ENCODE measurements at regions not wholly inside any gene's neighbourhood (a gene's known extent, or its start where the extent isn't known, plus 50 kb on each side); places are given as distances from the start of the nearest gene placed in this dataset.

- dilution Hi-C loops (cut with HindIII; ENCODE audit: low sequenced_read_pairs, unreplicated experiment), result no loop called here
- Histone ChIP-seq H3K79me1 (ENCODE audit: low read depth in 1 of 2, low read length in 2 of 2) (no peaks in the 10 kb centered on the region), H3K27me3 (ENCODE audit: control insufficient read depth, insufficient read depth, low read length) (peaks cover 19% of the 10 kb centered on the region), H2AFZ (replicated peaks; ENCODE audit: low read length, poor library complexity) (no peak overlapping the region), H3K4me2 (ENCODE audit: low read depth, low read length) (no peak overlapping the region), H3K4me3 (ENCODE audit: insufficient read depth, low read depth, low read length) (no peak overlapping the region), H3K9ac (ENCODE audit: low read depth, low read length) (no peak overlapping the region), H3K56ac (ENCODE audit: extremely low read depth, insufficient read depth, low read length) (no peak overlapping the region), H3K14ac (replicated peaks; ENCODE audit: low read depth, low read length) (no peak overlapping the region), H2BK15ac (ENCODE audit: low read depth, low read length) (no peak overlapping the region), H3K9me3 (ENCODE audit: control insufficient read depth, insufficient read depth, low read length) (no peaks in the 10 kb centered on the region), H3K18ac (ENCODE audit: low read depth, low read length) (no peak overlapping the region), H3K4me1 (ENCODE audit: control insufficient read depth, insufficient read depth, low read length) (peaks cover 5% of the 10 kb centered on the region; the same call in 1 of the 2 replicates), H2BK120ac (ENCODE audit: low read depth, low read length) (no peak overlapping the region), H2AK5ac (ENCODE audit: low read depth, low read length) (no peak overlapping the region), H3K36me3 (ENCODE audit: control insufficient read depth, insufficient read depth, low read length) (no peaks in the 10 kb centered on the region), H4K8ac (ENCODE audit: low read depth in 2 of 2, low read length in 2 of 2) (no peak overlapping the region), H4K20me1 (ENCODE audit: insufficient read depth, low read length) (no peaks in the 10 kb centered on the region), H3K9me1 (ENCODE audit: insufficient read depth, low read length) (peaks cover 10% of the 10 kb centered on the region; the same call in 1 of the 2 replicates), H2BK5ac (ENCODE audit: low read depth, low read length, poor library complexity, severe bottlenecking) (no peak overlapping the region), H3K27ac (ENCODE audit: insufficient read depth, low read length) (no peak overlapping the region), H2BK20ac (ENCODE audit: low read depth, low read length) (no peak overlapping the region), H3K4ac (ENCODE audit: low read depth, low read length) (no peak overlapping the region), H3K23ac (ENCODE audit: low read depth, low read length) (no peak overlapping the region), H2AK9ac (replicated peaks; ENCODE audit: low read depth, low read length, poor library complexity) (no peak overlapping the region), H4K5ac (ENCODE audit: low read depth, low read length) (no peak overlapping the region), H4K91ac (ENCODE audit: insufficient read depth, low read depth, low read length) (no peak overlapping the region)
- intact Hi-C loops (cut with micrococcal nuclease), result loop anchor here (10.0 kb wide), 1 partner anchor 189 kb away; no protein-coding TSS in a partner anchor
- ChIA-PET CTCF (interaction anchor here (0.6 kb wide), 1 partner anchor 12 kb away, joined by 4 read pairs; no protein-coding TSS in a partner anchor), POLR2A (ENCODE audit: unreplicated experiment) (no interaction called here)
- DNase-seq (no peak), ATAC-seq (ENCODE audit: low read depth) (no peak)
- no CpG with 5 or more reads among the region's 8 CpGs for WGBS, 2 experiments (ENCODE audit: extremely low coverage in 2 of 2, insufficient read length in 1 of 2)
- no TSS peak for BruUV-seq (replicated peaks)
- TF ChIP-seq MAZ (IDR thresholded peaks at IDR 0.05; ENCODE audit: borderline replicate concordance, low read depth, low read length), result no peak
- no peak for TF ChIP-seq POLR2A (IDR thresholded peaks at IDR 0.05; ENCODE audit: low read depth, low read length)
- no peak for TF ChIP-seq FOS (IDR thresholded peaks at IDR 0.05; ENCODE audit: low read depth, low read length)
- no peak for TF ChIP-seq CTCF (conservative IDR thresholded peaks at IDR 0.05; ENCODE audit: low read depth, low read length)
- in situ Hi-C loops (cut with MboI; ENCODE audit: low sequenced_read_pairs), result no loop called here
Measured at GRCh38 chr15:70275461-70276138, 177.9 kb upstream of the TLE3 start.
